Vagina (tissue), 2 donors: ENCODE measurements at regions not wholly inside any gene's neighbourhood (a gene's known extent, or its start where the extent isn't known, plus 50 kb on each side); places are given as distances from the start of the nearest gene placed in this dataset.

ENCODE experiments used
- CTCF ChIP-seq, 3 experiments: fragments of 450-650 bp in 2 of 3; fragments of 200-600 bp in 1 of 3; sonication (generic) in 1 of 3; IDR thresholded peaks; one replicate each; pipeline ENCODE4 v1.5.1; 2017 to 2019; ENCODE audit warnings: antibody characterized with exemption in 3 of 3, mild to moderate bottlenecking in 2 of 3, moderate library complexity in 2 of 3
- POLR2A ChIP-seq, 2 donors: fragments of 450-650 bp; IDR thresholded peaks; one replicate each; pipeline ENCODE4 v1.6.1; 2017; ENCODE audit warnings: antibody characterized with exemption in 2 of 2, mild to moderate bottlenecking in 2 of 2, moderate library complexity in 2 of 2
- POLR2AphosphoS5 ChIP-seq, 2 donors: sonication (generic); formaldehyde crosslinking; IDR thresholded peaks; one replicate each; pipeline ENCODE4 v1.9.0; 2017; ENCODE audit warnings: antibody characterized with exemption in 2 of 2, mild to moderate bottlenecking in 2 of 2, low read depth in 1 of 2; ENCODE audit not compliant: insufficient read depth in 1 of 2

- TF ChIP-seq POLR2A (IDR thresholded peaks at IDR 0.05) (no peak), CTCF (IDR thresholded peaks at IDR 0.05) (no peak), POLR2AphosphoS5 (IDR thresholded peaks at IDR 0.05; ENCODE audit: insufficient read depth in 1 of 2, low read depth in 1 of 2) (no peak)
These were observed 491.6 kb downstream of the RIT2 start for GRCh38 chr18:42623935-42624334.
